ENCODE measurements at regions not wholly inside any gene's neighbourhood (a gene's known extent, or its start where the extent isn't known, plus 50 kb on each side); places are given as distances from the start of the nearest gene placed in this dataset.
"Not testable (repeated sequence)": the region's sequence is repeated elsewhere in the genome, so short reads cannot be mapped to it uniquely, and the experiment has no call there.

- DNase-seq (ENCODE audit: low read depth in 2 of 2, low spot score in 1 of 2), result no peak
Observed at GRCh38 chr1:9441451-9442133, 97.7 kb upstream of the SLC25A33 start.

GRCh38 chr1:9442278-9442846, 96.9 kb upstream of the SLC25A33 start:
- no peak for DNase-seq (ENCODE audit: low read depth in 2 of 2, low spot score in 1 of 2)

- DNase-seq (ENCODE audit: low read depth in 2 of 2, low spot score in 1 of 2), result no peak
Observed at GRCh38 chr1:9442986-9443385, 96.3 kb upstream of the SLC25A33 start.

DNA sequence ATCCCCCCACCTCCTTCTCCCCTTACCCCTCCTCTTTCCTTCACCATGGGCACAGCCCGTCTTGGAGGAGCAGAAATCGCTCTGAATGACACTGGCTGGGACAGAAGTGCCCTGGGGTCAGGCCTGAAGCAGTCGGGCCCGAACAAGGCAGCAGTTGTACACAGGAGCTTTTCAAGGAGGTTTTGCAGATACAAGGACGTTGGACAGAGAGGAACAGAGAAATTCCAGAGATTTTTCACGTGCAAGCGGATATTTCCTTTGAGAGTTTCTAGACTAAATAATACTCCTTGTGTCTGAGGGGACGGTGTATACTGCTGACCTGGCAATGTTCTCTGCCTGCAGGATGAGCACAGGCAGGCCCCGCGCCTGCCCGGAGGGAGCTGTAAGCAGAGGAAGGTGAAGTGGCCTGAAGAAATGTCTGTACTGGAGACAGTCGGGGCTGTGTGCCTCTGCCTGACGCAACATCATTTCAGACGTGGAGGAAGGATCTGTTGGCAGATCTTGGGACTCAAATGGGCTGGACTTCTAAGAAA, 95.3 kb upstream of the SLC25A33 start:
- no peak for DNase-seq (ENCODE audit: low read depth in 2 of 2, low spot score in 1 of 2)

DNA sequence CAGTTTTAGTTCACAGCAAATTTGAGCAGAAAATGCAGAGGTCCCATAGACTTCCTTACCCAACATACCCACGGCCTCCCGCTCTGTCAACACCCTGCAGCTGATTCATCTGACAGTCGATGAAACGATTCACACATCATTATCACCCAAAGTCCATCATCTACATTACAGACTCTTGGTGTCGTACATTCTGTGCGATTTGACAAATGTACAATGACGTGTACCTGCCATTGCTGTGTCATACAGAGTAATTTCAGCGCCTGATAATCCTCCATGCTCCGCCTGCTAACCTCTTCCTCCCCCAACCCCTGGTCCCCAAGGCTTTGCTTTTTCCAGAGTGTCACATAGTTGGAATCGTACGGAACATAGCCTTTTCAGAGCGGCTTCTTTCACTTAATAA, 94.7 kb upstream of the SLC25A33 start:
- DNase-seq (ENCODE audit: low read depth in 2 of 2, low spot score in 1 of 2), result no peak

DNA sequence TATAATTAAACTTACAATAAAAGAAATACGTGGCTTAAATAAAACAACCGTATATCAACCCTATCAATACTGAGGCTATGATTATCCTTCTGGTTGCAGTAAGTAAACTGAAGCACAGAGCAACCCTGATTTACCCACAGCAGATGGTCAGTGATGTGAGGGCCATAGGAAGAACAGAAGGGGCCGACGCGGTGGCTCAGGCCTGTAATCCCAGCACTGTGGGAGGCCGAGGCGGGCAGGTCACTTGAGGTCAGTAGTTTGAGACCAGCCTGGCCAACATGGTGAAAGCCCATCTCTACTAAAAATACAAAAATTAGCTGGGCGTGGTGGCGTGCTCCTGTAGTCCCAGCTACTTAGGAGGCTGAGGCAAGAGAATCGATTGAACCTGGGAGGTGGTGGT, 94.2 kb upstream of the SLC25A33 start:
- DNase-seq (ENCODE audit: low read depth in 2 of 2, low spot score in 1 of 2), result not testable (repeated sequence)

GRCh38 chr1:9447215-9447960, 91.9 kb upstream of the SLC25A33 start:
- DNase-seq (ENCODE audit: low read depth in 2 of 2, low spot score in 1 of 2), result no peak

DNA sequence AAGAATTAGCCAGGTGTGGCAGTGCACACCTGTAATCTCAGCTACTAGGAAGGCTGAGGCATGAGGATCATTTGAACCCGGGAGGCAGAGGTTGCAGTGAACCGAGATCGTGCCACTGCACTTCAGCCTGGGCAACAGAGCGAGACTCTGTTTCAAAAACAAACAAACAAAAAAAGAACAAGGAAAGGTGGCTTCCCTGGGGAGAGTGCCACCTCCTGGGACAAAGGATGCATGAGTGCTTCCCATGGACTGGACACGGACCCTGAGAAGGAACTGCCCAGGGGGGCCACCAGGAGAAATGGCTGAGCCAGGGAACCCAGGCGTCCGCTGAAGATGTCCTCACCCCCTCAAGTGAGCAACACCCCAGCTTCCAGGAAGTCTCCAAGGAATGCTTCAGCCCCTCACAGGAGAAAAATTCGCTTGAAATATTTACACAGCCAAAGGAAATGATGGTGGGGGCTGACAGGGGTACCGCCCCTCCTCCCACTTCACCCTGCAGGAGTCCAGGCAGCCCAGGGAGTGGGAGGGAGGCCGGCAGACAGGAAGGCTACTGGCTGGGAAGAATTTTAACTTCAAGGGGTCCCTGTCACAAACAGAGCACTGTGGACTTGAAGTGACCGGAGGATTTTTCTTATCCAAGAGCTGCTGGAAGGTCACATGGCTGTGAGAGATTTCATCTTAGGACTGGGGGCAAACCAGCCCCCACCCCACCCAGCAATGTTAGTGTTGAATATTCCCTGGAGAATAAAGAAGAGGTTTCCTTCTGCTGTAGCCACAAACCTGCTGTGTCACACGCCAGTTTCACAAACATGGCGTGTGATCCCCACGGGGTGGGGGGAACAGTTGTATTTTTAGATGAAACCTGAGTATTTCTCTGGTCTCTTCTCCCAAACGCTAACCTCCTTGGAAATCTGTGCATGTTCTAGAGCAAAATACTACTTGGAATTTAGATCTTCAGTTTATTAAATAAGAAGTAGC, 90.8 kb upstream of the SLC25A33 start:
- DNase-seq (ENCODE audit: low read depth in 2 of 2, low spot score in 1 of 2), result no peak

- no peak for DNase-seq (ENCODE audit: low read depth in 2 of 2, low spot score in 1 of 2)
Observed at GRCh38 chr1:9449110-9449627, 90.1 kb upstream of the SLC25A33 start.

GRCh38 chr1:9449976-9450696, 89.1 kb upstream of the SLC25A33 start:
- no peak for DNase-seq (ENCODE audit: low read depth in 2 of 2, low spot score in 1 of 2)

DNA sequence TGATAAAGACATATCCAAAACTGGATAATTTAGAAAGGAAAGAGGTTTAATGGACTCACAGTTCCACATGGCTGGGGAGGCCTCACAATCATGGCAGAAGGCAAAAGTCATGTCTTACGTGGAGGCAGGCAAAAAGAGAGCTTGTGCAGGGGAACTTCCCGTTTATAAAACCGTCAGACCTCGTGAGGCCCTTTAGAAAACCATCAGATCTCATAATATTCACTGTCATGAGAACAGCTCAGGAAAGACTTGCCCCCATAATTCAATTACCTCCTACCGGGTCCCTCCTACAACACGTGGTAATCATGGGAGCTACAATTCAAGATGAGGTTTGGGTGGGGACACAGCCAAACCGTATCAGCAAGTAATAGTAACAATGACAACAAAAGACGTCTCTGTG, 88.2 kb upstream of the SLC25A33 start:
- no peak for DNase-seq (ENCODE audit: low read depth in 2 of 2, low spot score in 1 of 2)

GRCh38 chr1:9452516-9453140, 86.6 kb upstream of the SLC25A33 start:
- DNase-seq (ENCODE audit: low read depth in 2 of 2, low spot score in 1 of 2), result no peak

DNA sequence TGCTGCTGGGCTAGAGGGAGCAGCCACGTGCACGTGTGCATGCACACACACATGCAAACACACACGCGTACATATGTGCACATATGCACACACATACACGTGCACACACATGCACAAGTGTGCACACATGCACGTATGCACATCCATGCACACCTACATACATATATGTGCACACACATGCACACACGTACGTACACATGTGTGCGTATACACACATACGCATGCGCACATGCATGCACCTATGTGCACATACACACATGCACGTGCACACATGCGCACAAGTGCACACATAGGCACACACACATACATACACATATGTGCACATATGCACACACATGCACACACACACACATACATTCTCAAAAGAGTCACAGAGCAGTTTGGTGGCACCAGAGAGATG, 85.9 kb upstream of the SLC25A33 start:
- no peak for DNase-seq (ENCODE audit: low read depth in 2 of 2, low spot score in 1 of 2)

GRCh38 chr1:9453779-9454418, 85.4 kb upstream of the SLC25A33 start:
- no peak for DNase-seq (ENCODE audit: low read depth in 2 of 2, low spot score in 1 of 2)

- no peak for DNase-seq (ENCODE audit: low read depth in 2 of 2, low spot score in 1 of 2)
Observed at GRCh38 chr1:9454494-9455066, 84.7 kb upstream of the SLC25A33 start.

GRCh38 chr1:9455487-9456234, 83.6 kb upstream of the SLC25A33 start:
- DNase-seq (ENCODE audit: low read depth in 2 of 2, low spot score in 1 of 2), result peak; percentile 32 to 39

DNA sequence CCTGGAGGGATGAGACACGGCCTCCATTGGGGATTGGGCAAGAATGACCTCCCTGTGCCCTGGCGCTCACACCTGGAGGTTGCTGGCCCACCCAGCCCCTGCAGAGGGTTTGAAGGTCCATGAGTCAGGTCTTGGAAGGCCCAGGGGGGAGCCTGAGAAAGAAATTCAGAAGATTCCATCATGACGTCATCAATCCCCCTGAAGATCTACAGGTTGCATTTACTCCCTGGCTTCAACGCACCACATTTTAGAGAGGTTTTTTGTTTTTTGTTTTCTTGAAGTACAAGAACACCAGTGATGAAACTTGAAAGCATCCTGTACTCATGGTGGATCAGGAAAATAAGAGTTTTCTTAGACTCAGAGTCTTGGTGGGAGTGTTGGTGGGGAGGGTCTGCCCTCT, 82.4 kb upstream of the SLC25A33 start:
- no peak for DNase-seq (ENCODE audit: low read depth in 2 of 2, low spot score in 1 of 2)

GRCh38 chr1:9459816-9460407, 79.4 kb upstream of the SLC25A33 start:
- DNase-seq (ENCODE audit: low read depth in 2 of 2, low spot score in 1 of 2), result no peak
